HG03108 (cell line): ENCODE measurements at regions not wholly inside any gene's neighbourhood (a gene's known extent, or its start where the extent isn't known, plus 50 kb on each side); places are given as distances from the start of the nearest gene placed in this dataset.

ENCODE experiments used
- ATAC-seq: cut with Tn5 transposase; IDR thresholded peaks from one replicate; pipeline ENCODE4 v1.9.1; 2021; ENCODE audit warnings: moderate library complexity; ENCODE audit not compliant: unreplicated experiment

DNA sequence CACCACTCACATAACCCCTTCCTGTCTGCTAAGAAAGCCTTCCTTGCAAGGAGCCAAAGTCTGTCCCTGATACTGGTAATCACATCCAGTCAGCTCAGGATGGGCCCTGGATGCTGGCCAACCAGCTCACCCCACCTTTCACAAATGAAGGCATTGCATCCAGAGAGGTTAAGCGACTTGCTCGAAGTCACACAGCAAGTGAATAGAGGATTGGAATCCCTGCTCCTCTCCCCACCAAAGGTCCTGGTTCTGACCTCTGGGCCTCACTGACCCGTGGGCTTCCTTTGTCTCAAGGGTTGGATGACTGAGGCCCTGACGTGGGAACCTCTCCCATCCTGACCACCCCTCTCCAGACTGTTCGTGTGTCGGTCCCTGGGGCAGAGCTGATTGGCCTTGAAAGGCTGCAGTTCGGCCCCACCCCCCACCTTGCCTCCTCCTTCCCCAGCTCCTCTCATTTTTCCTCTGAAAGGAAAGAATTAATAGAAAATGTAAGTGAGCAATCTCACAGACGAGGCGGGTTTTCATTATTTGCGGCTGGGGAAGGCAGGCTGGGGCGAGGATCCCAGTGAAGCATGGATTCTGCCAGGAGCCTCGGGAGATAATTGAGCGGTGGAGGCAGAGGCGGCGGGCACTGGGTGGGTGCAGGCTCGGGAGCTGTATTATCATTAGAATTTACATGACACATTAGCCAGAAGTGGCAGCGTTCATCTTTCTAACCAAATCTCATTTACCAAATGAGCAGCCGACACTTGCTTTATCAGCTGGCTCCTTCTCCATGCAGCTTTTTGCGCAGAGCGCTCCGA, 101.5 kb upstream of the CSF3R start:
- no peak for ATAC-seq

DNA sequence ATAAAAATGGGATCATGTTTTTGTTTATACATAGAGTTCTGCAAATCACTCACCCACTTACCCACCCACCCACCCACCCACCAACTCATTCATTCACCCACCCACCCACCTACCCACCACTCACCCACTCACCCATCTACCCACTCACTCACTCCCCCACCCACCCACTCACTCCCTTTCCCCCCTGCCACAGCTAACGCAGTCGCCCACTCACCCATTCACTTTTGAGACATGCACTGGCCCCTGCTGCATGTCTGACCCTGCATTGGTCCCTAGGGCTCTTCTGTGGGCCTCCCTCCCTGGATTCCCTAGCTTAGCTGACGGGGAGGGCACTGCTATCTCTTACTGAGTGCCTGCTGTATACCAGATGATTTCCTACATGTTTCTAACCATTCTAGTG, 100.4 kb upstream of the CSF3R start:
- ATAC-seq, result no peak

DNA sequence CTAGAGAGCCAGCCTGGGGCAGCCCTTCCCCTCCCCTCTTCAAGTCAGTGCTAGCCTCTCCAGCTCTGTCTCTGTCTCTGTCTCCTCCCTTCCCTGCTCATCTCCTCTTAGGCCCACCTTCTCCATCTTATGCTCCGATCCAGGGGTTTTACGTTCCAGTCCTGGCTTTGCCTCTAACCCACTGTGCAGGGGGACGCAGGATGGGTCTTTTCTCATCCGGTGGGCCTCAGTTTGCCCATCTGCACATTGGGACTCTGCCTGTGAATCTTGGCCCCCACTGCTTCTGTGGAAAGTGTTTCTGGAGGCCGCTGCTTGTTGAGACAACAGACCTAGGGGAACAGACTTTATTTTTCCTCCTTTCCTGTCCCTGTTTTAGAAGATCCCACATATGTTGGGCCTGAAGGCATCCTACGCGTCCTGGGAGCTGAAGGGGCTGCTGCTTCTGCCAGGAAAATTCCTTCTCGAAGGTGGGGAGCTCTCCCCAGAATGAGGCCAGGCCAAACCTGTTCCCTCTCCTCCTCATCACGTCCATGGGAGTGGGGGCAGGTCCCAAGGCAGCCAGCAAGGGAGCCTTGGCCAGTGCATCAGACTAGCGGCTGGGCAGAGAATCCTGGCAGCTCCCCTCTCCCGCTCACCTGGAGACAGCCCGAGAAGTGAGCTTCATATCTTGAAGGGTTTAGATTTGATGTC, 99.5 kb upstream of the CSF3R start:
- no peak for ATAC-seq

DNA sequence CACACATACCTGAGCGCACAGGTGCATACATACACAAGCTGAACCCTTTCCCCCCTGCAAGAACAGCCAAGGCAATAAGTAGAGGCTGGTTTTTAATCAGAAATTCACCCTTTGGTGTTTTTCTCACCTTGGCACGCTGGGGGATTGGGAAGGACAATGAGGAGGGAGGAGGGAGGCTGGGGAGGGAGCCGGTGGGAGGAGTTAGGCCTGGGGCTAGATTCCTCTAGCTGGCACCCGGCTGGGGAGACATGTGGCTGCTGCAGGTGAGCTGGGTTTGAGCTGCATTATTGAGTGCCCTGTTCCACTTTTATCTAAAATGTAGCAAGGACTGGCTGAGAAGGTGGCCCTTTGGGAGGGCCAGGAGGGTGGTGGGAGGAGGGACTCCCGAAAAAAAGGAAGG, 97.8 kb upstream of the CSF3R start:
- no peak for ATAC-seq

DNA sequence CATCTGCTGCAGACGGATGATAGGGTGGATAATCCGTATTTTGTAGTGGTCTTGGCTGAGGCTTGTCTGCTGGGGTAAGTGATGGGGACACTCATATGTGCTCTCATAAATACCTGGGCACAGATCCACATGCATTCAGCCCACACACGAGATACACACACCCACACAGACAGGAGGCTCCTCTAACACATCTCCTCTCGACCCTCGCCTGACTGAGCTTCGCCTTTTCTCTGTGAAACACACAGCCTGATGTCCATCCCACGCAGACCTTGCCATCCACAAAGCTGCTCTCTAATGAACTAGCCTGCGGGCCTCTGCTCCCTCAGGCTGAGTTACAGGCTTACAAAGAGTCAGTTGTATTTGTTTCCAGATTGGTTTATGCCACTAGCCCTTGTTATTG, 96.3 kb upstream of the CSF3R start:
- ATAC-seq, result no peak

DNA sequence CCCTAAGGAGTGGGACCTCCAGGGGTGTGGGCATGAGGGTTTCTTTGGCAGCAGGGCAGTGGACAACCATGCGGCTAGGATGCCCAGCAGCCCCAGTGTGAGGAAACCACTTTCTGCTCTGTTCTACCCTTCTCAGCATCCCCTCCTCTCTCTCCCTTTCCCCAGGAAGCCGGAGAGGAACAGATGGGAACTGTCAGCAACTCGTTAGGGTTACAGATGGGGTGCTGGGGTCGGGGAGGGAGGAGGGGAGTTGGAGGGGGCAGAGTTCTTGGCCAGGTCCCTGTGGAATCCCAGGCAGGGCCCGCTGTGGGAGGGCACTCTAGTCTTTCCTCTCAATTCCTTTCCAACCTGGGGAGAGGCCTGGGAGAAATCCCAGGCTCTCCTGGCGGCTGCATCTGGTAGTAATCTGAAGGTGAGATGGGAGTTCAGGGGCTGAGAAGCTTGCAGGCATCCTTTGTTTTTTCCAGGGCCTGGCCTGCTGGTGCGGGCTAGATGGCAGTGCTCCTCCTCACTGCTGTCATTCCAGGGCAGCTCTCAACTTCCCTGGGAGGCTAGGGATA, 93.9 kb upstream of the CSF3R start:
- no peak for ATAC-seq

DNA sequence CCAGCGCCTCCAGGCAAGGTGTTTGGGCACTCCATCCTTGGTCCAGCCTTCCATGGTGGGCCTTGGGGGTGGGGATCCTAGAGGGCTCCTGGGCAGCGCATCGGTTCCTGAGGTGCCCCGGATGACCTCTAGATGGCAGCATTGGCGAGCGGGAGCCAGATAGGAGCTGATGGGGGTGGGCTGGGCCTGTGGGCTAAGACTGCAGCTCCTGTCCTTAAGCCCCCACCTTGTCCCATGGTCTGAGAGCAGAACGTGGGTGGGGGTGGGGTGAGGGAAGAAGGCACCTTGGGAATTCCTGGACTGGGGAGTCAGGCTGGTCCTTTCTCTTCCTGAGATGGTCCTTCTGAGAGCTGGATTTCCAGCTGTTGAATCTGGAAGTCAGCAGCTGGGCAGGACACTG, 93.4 kb upstream of the CSF3R start:
- ATAC-seq, result no peak

DNA sequence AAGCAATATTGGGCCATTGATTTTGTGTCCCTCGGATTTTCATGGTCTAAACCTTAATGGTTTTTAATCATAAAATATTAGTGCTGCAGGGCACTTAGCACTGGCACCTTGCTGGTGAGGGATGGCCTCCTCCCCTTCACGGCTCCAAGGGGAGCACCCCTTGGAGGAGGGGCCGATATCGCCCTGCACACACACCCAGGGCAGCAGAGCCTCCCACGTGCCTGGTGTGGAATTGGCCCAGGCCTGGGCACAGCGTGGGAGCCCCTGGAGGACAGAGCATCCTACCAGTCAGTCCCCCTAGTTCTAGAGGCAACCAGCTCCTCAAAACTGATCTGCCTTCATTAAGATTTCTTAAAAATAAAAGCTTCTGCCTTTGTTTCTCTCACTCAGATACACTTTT, 90.7 kb upstream of the CSF3R start:
- ATAC-seq, result no peak

DNA sequence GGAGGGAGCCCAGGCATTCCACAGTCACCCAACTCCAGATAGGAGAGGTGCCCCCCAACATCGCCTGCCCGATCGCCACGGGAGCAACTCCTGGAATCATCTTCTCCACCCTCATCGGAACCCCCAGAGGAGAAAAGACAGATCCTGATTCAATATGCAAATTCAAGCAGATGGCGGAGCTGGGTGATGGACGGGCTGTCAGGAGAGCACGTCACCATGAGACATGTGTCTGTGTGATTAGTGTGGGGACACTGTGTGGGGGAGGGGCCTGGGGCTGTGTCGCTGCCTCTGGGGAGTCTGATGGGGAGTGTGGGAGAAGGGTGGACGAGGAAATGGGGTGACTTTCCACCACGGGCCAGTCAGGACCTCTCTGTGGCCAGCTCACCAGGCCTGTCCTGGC, 90.2 kb upstream of the CSF3R start:
- ATAC-seq, result no peak

DNA sequence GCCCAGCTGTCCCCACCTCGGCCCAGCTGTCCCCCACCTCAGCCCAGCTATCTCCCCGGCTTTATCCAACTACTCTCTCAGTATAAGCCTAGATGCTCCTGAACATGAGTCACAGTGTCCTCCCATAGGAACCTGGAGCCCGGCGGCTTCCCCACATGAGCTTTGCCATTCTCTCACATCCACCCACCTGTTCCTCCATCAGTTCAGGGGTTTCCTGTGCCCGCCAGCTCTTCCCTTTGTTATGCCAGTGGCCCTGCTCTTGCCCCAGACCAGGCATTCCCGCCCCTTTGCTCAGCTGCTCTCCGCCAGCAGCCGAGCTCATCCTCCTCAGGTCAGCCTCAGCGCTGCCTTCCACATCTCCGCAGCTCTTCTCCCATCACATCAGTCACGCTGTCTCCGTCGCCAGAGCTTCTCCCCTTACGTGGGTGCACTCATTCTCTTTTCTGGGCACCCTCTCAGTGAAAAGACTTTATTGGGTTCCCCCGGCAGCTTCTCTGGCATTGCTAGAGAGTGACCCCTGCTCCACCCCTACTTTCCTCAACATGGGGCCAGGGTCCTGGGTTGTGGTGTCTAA, 89.5 kb upstream of the CSF3R start:
- ATAC-seq, result no peak

DNA sequence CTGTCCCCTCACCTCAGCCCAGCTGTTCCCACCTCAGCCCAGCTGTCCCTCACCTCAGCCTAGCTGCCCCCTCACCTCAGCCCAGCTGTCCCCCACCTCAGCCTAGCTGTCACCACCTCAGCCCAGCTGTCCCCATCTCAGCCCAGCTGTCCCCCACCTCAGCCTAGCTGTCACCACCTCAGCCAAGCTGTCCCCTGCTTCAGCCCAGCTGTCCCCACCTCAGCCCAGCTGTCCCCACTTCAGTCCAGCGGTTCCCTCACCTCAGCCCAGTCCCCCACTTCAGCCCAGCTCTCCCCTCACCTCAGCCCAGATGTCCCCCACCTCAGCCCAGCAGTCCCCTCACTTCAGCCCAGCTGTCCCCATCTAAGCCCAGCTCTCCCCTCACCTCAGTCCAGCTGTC, 88.4 kb upstream of the CSF3R start:
- ATAC-seq, result no peak

DNA sequence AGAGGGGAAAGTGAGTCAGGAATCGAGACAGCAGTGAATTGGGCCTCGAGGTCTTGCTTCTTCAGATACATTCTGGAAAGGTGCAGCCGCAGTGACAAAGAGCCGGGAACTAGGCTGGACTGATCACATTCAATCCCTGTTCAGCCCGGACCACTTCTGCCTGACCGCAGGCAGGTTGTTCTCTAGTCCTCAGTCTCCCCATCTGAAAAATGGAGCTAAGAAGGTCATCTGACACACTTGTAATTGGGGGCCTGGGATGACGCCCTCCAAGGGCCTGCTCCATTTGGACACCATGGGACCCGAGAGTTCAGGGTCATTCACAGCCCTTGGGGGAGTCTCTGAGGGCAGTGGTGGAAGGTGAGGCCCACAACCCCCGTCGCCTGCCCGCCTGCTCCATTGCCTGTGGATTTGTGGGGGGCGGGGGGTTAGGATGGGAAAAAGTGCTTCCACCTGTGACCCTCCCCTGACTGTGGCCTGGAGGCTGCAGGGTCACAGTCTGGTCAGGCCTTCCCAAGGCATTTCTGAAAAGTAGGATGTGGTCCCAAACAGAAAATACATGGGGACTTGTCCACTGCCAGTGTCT, 87.9 kb upstream of the CSF3R start:
- ATAC-seq, result no peak

DNA sequence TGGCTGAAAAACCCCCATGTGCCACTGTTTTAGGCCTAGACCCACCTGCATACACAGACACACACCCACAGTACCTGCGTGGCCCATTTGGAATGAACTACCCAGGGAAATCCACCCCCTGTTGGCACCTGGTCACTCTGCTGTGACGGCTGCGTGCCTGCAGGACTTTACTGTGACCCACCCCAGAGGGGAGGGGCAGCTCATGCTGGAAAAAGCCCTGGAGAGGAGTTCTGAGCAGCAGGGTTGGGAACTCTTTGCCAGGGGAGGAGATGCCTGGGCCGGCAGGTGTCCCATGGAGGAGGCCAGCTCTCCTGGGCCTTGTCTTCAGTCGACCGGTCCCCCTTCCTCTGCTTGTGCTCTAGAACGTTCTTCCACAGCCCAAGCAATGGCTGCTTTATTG, 87.3 kb upstream of the CSF3R start:
- no peak for ATAC-seq

DNA sequence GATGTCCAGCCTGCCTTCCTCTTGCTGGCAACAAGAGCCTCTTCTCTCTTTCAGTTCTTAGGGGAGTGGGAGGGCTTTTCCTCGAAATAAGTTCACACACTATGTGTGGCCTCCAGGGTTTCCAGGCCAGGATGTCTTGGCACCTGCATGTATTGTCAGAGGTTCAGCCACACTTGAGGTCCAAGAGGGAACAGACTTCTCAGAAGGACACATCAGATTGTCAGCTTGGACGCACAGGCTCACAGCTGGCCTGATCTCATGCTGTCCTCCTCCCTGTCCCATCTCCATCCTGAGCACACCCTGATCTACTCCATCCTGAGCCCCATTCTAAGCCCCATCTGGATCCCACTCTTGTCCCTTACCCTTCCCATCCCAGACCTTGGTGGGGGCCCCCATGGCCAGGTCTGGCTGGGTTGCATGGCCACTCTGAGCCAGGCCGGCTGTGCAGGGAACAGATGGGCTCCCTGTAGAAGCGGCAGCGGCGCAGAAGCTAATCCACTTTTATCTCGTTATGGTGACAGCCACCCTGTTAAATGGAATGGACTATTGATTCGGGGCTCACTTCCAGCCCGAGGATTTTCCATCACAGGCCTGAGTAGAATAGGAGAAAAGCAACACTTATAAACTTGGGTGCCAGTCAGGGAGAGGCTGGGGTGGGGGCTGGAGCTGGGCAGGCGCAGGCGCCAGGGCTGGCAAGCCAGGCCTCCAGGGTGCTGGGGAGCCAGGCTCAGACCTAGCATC, 85.1 kb upstream of the CSF3R start:
- no peak for ATAC-seq

DNA sequence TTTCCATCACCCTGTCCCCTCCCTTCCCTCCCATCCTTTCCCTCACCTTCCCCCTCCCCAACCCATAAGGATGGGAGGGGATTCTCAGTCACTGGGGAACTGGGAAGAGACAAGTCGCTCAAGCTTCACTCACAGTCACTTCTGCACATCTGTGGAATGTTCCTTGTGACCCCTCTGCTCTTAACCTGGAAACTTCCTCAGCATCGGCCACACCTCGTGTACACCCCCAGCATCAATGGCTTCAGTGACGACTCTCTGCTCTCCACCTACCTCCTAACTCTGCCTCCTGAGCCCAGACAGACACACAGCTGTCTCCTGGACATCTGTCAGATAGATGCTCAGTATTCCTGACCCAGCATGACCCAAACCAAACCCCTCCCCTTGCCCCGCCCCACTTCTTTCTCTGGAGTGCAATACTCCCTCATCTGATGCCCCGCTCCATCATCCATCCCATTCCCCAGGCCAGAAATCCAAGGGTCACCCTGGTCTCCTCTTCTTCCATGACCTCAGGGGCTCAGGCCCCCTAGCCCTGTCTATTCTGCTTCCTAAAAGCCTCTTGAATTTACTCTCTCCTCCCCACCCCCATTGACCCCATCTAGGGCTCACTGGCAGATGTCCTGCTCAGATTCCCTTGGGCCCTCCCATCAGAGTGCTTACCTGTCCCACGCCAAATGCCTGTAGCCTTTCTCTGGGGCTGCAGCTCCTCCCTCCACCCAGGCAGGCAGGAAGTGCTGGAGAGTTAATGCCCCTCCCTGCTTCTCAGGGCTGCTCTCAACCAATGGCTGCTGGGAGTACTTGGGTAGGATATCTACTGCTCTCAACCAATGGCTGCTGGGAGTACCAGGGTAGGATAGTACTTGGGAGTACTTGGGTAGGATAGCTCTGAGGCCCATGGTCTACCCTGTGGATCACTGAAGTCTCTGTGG, 83.1 kb upstream of the CSF3R start:
- no peak for ATAC-seq

DNA sequence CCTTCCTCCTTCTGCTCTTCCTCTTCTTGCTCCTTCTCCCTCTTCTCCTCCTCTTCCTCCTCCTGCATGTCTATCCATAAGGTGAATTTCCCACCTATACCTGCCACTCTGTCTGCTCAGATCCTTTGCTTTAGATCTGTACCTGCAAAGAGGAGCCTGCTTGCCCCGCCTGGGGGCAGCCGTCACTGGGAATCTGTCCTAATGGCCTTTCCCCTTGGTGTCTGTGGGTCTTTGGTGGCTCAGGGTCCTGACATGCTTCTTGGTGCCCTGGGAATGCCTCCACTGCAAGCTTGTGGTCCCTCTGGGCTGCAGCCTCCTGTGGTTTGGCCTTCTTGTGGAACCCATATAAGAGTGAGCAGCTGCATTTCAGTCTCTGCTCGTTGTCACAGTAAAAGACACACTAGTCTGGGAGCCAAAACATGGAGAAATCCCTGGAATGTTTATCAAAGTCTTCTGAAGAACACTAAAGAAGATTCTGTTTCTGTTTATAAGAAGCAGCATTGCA, 79.5 kb upstream of the CSF3R start:
- no peak for ATAC-seq

DNA sequence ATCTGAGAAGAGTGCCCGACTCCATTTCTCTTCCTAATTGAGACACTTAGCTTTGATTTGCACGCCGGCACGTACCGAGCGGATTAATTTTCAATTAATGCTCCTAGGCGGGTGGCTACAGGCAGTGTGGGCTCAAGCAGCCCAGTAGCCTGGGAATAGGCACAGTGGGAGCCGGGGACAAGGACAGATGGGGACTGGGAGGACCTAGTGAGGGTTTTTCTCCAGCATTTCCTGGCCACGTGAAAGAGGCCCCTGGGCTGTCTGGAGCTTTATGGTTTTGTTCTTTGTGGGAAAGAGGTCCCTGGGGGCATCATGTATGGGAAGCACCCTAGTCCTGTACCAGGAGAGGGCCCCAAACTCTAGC, 78.6 kb upstream of the CSF3R start:
- no peak for ATAC-seq

DNA sequence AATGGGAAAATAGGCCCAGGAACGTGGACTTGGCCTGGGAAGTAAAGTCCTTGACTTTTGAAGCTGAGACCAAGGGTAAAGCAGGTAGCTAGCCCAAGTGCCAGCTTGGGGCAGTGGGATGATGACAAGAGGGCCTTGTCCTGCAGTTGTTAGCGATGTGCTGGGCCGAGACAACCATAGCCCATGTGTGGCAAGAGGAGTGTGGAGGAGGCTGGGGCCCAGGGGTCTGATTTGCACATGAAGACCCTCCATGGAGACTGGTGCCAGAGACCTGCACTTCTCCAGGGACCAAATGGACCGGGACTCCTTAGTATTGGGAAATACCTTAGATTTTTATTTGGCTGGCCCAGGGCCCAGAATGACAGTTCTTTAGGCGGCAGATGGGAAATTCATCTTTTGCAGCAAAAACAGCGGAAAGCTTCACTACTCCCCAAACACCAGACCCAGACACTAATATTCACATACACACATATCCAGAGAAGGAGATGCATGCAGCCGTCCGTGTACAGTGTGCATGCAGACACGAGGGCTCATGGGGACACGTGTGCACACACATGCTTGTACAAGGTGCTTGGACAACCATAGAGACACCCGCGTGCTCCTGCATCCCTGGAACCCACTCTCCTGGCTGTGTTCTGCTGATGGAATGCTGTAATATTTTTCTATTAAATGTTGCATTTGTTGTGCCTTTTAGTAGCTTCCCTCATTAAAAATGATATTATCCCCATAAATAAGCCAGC, 78.1 kb upstream of the CSF3R start:
- ATAC-seq, result no peak

DNA sequence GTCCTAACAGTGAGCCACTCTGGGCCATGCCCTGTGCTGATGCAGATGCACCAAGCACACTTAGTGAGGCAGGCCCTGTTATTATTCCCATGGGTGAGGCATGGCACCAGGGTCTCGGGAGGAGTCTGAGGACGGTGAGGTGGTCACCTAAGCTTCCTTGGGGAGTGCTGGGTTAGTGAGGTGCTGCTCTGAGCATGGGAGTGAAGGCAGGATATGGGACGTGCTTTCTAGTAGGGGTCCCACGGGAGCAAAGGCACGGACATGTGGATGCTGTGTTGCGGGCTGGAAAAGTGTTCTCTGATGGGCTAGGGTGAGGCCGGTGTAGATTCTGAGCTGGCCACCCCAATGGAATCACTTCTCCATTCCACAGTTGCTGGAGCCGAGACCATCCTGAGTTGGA, 77.5 kb upstream of the CSF3R start:
- ATAC-seq, result no peak
